HG02798 (cell line): ENCODE measurements at regions not wholly inside any gene's neighbourhood (a gene's known extent, or its start where the extent isn't known, plus 50 kb on each side); places are given as distances from the start of the nearest gene placed in this dataset.
"Not testable (repeated sequence)": the region's sequence is repeated elsewhere in the genome, so short reads cannot be mapped to it uniquely, and the experiment has no call there.

Source experiments
- ATAC-seq: cut with Tn5 transposase; IDR thresholded peaks from one replicate; pipeline ENCODE4 v1.9.1; 2021; ENCODE audit warnings: mild to moderate bottlenecking; ENCODE audit not compliant: unreplicated experiment, poor library complexity

- no peak for ATAC-seq
Observed at GRCh38 chr4:30989508-30989907, 269.3 kb downstream of the PCDH7 start.

- no peak for ATAC-seq
Observed at GRCh38 chr4:30996841-30997240, 276.7 kb downstream of the PCDH7 start.

GRCh38 chr4:31005037-31005436 lies 284.9 kb downstream of the PCDH7 start:
- ATAC-seq = no peak

- ATAC-seq = no peak
Observed at GRCh38 chr4:31007858-31008257, 287.7 kb downstream of the PCDH7 start.

- no peak for ATAC-seq
Observed at GRCh38 chr4:31009926-31010325, 289.8 kb downstream of the PCDH7 start.

- no peak for ATAC-seq
Observed at GRCh38 chr4:31015123-31015522, 295.0 kb downstream of the PCDH7 start.

- no peak for ATAC-seq
Observed at GRCh38 chr4:31016322-31017061, 296.3 kb downstream of the PCDH7 start.

GRCh38 chr4:31020363-31020762 lies 300.2 kb downstream of the PCDH7 start:
- ATAC-seq = no peak

- no peak for ATAC-seq
Observed at GRCh38 chr4:31021008-31021407, 300.8 kb downstream of the PCDH7 start.

- ATAC-seq = no peak
Observed at GRCh38 chr4:31022702-31023101, 302.5 kb downstream of the PCDH7 start.

GRCh38 chr4:31023109-31023508 lies 302.9 kb downstream of the PCDH7 start:
- no peak for ATAC-seq

- ATAC-seq = no peak
Observed at GRCh38 chr4:31023742-31024141, 303.6 kb downstream of the PCDH7 start.

GRCh38 chr4:31024781-31025180 lies 304.6 kb downstream of the PCDH7 start:
- ATAC-seq = not testable (repeated sequence)

GRCh38 chr4:31026256-31026655 lies 306.1 kb downstream of the PCDH7 start:
- no peak for ATAC-seq

GRCh38 chr4:31034550-31034949 lies 314.4 kb downstream of the PCDH7 start:
- no peak for ATAC-seq

GRCh38 chr4:31035761-31036160 lies 315.6 kb downstream of the PCDH7 start:
- no peak for ATAC-seq

GRCh38 chr4:31037703-31038102 lies 317.5 kb downstream of the PCDH7 start:
- no peak for ATAC-seq

GRCh38 chr4:31039382-31039781 lies 319.2 kb downstream of the PCDH7 start:
- ATAC-seq = no peak

GRCh38 chr4:31040106-31040505 lies 319.9 kb downstream of the PCDH7 start:
- no peak for ATAC-seq

- no peak for ATAC-seq
Observed at GRCh38 chr4:31041385-31041784, 321.2 kb downstream of the PCDH7 start.

- ATAC-seq = no peak
Observed at GRCh38 chr4:31041853-31042252, 321.7 kb downstream of the PCDH7 start.

GRCh38 chr4:31043382-31044062 lies 323.4 kb downstream of the PCDH7 start:
- ATAC-seq = no peak
